CMK (cell line): ENCODE measurements at regions not wholly inside any gene's neighbourhood (a gene's known extent, or its start where the extent isn't known, plus 50 kb on each side); places are given as distances from the start of the nearest gene placed in this dataset.
"Not testable (repeated sequence)": the region's sequence is repeated elsewhere in the genome, so short reads cannot be mapped to it uniquely, and the experiment has no call there.

Experiments
- DNase-seq: peaks from one replicate; pipeline ENCODE4 v3.0.0-alpha.2; 2010; ENCODE audit warnings: low read depth

- no peak for DNase-seq
These were observed 972.1 kb downstream of the C4orf33 start for GRCh38 chr4:130068072-130068471.

DNA sequence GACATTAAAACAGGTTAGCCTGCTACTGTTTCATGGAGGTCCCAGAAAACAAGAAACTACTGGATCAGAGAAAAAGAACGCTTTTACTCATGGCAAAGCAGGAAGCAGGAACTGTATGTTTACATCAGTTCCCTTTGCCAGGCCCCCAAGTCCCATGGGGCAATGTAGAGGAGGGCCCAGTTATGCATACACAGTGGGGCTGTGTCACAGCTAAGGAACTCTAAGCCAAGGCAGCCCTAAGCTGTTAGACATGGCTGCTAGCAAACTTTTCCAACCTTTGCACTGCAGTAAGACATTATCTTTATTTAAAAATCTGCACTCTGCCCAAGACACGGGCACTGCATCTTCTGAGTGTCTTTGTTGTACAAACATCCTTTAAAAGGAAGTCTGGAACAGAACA is 975.8 kb downstream of the C4orf33 start:
- no peak for DNase-seq

DNA sequence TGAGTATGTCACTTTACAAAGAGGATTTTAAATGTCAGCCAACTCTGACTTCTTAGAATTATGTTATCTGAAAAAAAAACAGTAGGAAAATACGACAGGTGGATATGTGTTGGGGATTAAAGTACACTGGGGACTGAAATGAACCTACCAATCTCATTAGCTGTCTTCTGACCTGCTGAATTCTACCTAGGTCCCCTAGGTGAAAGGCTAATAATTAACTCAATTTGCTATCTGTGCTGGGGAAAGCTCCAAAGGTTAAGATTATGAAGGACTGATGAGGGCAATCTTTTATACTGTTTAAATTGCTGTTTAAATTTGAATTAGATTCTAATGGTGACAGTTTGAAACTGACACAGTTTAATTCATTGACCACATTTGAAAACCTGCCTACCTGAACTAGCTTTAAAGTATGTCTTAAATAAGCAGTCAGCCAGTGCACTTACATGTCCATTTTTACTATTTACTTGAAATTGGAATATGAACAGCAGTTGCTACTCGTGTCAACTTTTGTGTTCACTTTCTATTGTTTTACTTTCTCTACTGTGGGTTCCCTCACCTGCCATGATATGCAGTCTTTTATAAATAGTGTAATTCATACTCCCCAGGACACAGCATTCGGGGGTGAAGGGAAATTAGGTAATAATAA is 977.3 kb downstream of the C4orf33 start:
- no peak for DNase-seq

- DNase-seq: no peak
These were observed 978.1 kb downstream of the C4orf33 start for GRCh38 chr4:130074096-130074495.

- no peak for DNase-seq
These were observed 981.3 kb downstream of the C4orf33 start for GRCh38 chr4:130077275-130077674.

DNA sequence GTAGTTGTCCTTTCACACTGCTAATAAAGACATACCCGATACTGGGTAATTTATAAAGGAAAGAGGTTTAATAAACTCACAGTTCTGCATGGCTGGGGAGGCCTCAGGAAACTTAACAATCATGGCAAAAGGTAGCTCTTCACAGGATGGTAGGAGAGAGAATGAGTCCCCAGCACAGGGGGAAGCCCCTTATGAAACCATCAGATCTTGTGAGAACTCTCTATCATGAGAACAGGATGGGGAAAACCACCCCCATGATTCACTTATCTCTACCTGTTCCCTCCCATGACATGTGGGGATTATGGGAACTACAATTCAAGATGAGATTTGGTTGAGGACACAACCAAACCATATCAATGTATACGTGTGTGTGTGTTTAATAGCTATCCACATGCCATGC is 983.1 kb downstream of the C4orf33 start:
- not testable (repeated sequence) for DNase-seq

DNA sequence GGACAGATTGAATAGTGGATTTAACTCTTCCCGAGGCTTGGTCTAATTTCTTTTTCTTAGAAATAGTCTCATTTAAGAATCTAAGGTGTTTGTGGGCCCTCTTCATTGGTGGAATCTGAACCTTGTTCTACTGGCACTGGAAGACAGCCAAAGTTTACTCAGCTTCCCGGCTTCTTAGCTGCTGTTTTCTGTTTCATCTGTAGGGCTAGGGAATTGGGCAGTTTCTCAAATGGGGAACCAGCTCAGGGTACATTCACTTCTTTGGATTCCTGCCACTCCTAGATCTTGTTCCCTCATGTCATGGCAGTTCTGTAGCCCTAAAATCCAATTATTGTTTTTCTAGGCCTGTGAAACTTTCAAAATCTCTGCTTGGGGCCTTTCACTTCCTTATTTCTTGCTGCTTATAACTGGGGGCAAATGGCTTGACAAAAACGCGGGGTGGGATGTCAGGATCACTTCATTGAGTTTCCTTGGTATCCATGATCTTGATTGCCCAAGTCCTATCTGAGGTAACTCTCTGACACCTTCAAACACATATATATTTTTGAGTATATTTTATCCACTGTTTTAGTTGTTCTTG is 985.0 kb downstream of the C4orf33 start:
- DNase-seq: no peak

GRCh38 chr4:130090427-130090826 is 994.5 kb downstream of the C4orf33 start:
- DNase-seq: no peak

DNA sequence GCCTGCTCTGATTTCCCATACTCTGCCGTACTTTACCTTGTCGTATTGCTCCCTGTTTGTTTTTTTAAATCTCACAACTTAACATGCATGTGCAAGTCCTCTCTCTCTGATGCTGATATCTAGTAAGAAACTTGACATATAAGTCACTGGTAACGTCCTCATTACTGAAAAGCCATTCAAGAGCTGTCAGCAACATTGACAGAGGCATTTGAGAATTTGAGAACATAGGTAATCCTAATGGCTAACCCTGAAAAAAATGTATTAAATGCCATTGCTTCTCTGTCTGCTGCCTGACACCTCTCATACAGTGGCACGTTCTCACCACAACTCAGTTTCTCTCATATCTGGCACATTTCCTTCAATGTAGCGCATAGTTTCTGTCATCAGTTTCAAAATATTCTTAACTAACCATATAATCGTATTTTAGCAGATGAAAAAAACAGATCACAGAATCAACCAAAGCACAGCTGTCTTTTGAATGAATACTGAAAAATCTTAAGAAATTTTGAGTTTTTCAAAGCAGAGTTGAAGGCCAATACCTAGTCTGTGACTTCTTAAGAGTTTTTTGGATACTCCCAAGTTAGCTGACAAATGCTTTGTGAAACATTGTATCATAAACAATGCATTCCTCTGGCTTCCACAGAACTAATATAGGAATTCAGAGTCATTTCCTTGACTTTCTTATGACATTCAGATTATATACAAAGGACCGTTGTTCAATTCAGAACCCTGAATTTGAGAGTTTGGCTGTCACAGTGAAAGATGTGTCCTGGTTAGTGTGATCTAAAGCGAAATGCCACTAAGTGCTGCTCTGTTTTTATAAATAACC is 996.4 kb downstream of the C4orf33 start:
- no peak for DNase-seq

GRCh38 chr4:130099105-130099504 is 1003.2 kb downstream of the C4orf33 start:
- DNase-seq: no peak

DNA sequence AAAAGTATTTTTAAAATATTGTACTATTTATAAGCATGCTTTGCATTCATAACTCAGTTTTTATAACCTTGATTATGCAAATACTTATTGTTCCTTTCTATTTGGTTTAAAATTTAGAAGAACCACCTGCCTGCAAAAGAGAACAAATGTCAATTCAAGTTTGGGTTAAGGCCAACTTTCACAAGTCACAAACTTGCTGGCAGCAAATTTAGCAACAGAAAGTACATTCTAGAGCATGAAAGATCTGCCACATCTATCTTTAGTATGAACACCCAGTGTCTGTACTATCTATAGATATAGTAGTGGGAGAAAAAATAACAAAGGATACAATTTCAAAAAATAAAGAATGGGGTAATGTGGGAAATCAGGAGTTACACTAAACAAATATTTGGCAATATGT is 1014.2 kb downstream of the C4orf33 start:
- no peak for DNase-seq

- no peak for DNase-seq
These were observed 1014.8 kb downstream of the C4orf33 start for GRCh38 chr4:130110770-130111169.

DNA sequence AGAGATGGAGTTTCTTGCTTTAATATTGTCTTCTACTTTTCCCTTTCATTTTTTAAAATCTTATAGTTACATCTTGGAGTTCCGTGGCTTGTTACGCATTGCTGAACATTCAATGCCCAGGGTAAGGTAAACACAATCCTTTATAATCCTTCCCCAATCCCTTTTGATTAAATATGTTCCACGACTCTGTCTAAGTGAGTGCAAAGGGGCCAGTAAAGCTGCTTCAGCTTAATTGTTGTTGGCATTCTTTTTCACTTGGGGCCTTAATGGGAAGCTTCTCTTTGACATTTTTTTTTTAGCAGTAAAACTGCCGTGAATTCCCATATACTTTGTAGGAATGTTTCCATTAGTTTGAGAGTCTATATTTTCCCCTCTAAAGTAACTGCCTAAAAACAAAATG is 1028.1 kb downstream of the C4orf33 start:
- DNase-seq: no peak

DNA sequence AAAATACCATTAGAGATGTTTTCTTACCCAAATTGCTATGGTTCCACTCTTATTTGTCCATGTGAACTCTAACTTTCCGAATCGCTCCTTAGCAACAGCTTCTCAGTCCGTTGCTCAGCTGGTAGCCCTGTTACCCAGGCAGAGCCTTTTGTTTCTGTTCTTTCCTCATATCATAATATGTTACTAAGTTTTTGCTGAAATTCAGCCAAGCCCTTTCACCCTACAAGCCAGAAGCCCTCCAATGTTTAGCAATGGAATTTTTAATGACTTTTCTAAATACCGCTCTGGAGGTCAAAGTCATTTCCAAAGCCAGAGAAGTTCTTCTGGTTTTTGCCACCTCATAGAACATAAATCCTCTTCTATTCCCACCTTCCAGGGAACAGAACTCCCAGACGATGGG is 1029.5 kb downstream of the C4orf33 start:
- no peak for DNase-seq

- no peak for DNase-seq
These were observed 1031.3 kb downstream of the C4orf33 start for GRCh38 chr4:130127297-130127696.

GRCh38 chr4:130131536-130131935 is 1035.6 kb downstream of the C4orf33 start:
- DNase-seq: no peak

DNA sequence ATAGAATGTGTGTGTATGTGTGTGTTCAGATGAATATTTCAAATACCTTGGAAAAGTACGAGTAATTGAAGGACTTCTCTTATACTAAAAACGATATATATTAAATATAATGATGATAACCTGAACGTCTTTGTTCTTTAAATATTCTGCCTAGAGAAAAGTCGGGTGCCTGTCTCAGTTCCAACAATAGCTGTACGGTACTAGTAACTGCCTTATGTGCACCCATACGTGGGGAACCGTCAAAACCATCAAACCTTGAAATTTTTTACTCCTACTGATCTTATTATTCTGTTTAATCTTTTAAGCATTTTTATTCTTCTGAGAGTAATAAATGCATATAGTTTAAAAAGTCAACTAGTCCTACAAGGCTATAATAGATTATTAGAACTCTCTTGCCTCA is 1045.7 kb downstream of the C4orf33 start:
- DNase-seq: no peak

DNA sequence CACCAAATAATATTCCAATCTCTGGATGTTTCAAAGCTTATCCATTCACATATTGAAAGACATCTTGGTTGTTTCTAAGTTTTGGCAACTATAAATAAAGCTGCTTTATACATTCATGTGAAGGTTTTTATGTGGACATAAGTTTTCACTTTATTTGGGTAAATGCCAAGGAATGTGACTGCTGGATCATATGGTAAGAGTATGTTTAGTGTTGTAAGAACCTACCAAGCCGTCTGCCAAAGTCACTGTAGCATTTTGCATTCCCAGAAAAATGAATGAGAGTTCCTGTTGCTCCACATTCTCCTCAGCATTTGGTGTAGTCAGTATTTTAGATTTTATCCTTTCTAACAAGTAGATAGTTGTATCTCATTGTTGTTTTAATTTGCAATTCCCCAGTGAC is 1047.7 kb downstream of the C4orf33 start:
- no peak for DNase-seq

DNA sequence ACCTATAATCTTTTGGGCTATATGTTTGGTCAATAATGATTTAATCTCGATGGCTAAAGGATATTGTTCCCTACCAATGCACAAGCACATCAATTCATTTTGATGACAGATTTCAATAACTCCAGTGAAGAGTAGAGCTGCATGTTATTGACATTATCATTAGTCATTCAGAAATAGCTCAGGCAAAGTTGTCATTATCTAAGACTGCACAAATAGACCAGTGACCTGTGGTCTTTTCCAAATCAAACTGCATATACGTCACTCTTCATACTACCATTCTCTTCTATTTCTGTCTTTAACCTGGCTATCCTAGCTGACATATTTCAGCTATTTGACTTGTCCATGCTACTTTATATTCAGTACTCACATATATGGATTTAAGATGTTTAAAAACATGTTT is 1050.8 kb downstream of the C4orf33 start:
- DNase-seq: no peak

DNA sequence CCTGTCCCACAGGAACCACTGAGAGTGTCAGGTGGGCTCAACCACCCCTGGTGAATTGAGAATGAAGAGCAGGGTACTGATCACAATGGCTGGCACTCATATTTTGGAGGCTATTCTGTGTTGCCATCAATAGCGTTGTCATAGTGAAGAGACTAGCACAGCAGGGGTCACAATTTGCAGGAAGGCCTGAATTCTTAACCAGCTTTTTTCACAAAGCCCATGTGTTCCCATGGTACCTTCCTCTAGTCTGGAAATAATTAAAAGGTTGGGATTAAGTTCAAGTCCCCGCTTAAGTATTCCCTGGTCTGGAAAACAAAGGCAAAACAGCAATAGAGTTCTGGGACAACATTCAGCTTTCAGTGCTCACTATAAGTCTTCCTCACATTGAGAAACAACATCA is 1051.7 kb downstream of the C4orf33 start:
- no peak for DNase-seq

DNA sequence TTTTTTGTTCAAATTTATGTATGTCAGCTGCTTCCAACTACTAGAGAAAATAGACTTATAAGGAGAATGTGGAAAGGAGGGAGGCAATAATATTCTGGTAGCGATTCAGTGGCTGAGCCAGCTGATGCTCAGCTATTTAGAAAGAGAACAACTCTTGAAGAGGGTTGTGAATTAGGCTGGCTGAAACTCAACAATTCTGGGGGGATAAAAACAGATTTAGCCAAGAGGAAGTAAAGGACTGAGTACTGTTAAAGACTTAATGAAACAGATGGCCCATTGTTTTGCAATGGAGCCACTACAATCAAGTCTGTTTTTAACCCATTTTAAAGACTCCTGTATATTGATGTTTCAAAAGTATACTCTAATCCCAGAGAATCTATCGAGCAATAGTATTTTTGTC is 1058.9 kb downstream of the C4orf33 start:
- DNase-seq: no peak

- DNase-seq: no peak
These were observed 1067.7 kb downstream of the C4orf33 start for GRCh38 chr4:130163701-130164100.

- DNase-seq: no peak
These were observed 1069.4 kb downstream of the C4orf33 start for GRCh38 chr4:130165381-130165780.
